NCI-H524 treated with DMSO at 0.1 percent for 48 hours (cell line): ENCODE measurements at regions not wholly inside any gene's neighbourhood (a gene's known extent, or its start where the extent isn't known, plus 50 kb on each side); places are given as distances from the start of the nearest gene placed in this dataset.

Experiments used
- DNase-seq: peaks from one replicate; lab custom pipeline; 2025; lab: John Stamatoyannopoulos, UW

- no peak for DNase-seq
Measured at GRCh38 chr18:47480166-47480565, 228.7 kb upstream of the SKOR2 start.

- DNase-seq = no peak
Measured at GRCh38 chr18:47471784-47472183, 220.3 kb upstream of the SKOR2 start.

- DNase-seq = no peak
Measured at GRCh38 chr18:47470941-47471340, 219.5 kb upstream of the SKOR2 start.

GRCh38 chr18:47469576-47469975, 218.1 kb upstream of the SKOR2 start:
- DNase-seq = no peak

GRCh38 chr18:47461977-47462376, 210.5 kb upstream of the SKOR2 start:
- no peak for DNase-seq

GRCh38 chr18:47461406-47461948, 210.0 kb upstream of the SKOR2 start:
- DNase-seq = no peak

- no peak for DNase-seq
Measured at GRCh38 chr18:47458483-47458882, 207.0 kb upstream of the SKOR2 start.

- no peak for DNase-seq
Measured at GRCh38 chr18:47457614-47458013, 206.2 kb upstream of the SKOR2 start.

- DNase-seq = no peak
Measured at GRCh38 chr18:47453038-47453437, 201.6 kb upstream of the SKOR2 start.

- no peak for DNase-seq
Measured at GRCh38 chr18:47448956-47449355, 197.5 kb upstream of the SKOR2 start.

- DNase-seq = no peak
Measured at GRCh38 chr18:47441914-47442313, 190.5 kb upstream of the SKOR2 start.

- no peak for DNase-seq
Measured at GRCh38 chr18:47438001-47438400, 186.5 kb upstream of the SKOR2 start.

GRCh38 chr18:47436871-47437270, 185.4 kb upstream of the SKOR2 start:
- DNase-seq = no peak

GRCh38 chr18:47434214-47434746, 182.8 kb upstream of the SKOR2 start:
- no peak for DNase-seq

GRCh38 chr18:47427923-47428637, 176.6 kb upstream of the SKOR2 start:
- no peak for DNase-seq

- no peak for DNase-seq
Measured at GRCh38 chr18:47427072-47427471, 175.6 kb upstream of the SKOR2 start.

- no peak for DNase-seq
Measured at GRCh38 chr18:47425365-47425764, 173.9 kb upstream of the SKOR2 start.

- DNase-seq = no peak
Measured at GRCh38 chr18:47422524-47422923, 171.1 kb upstream of the SKOR2 start.

GRCh38 chr18:47420130-47420529, 168.7 kb upstream of the SKOR2 start:
- DNase-seq = no peak

GRCh38 chr18:47418746-47419145, 167.3 kb upstream of the SKOR2 start:
- DNase-seq = no peak

- no peak for DNase-seq
Measured at GRCh38 chr18:47417807-47418206, 166.3 kb upstream of the SKOR2 start.

GRCh38 chr18:47415881-47416280, 164.4 kb upstream of the SKOR2 start:
- no peak for DNase-seq

GRCh38 chr18:47413327-47413726, 161.9 kb upstream of the SKOR2 start:
- DNase-seq = no peak

- no peak for DNase-seq
Measured at GRCh38 chr18:47412924-47413323, 161.5 kb upstream of the SKOR2 start.
